Right renal pelvis (tissue), 4 donors: ENCODE measurements at regions not wholly inside any gene's neighbourhood (a gene's known extent, or its start where the extent isn't known, plus 50 kb on each side); places are given as distances from the start of the nearest gene placed in this dataset.

Source experiments
- DNase-seq, 4 donors: peaks; one replicate each; pipeline ENCODE4 v3.0.0-alpha.2; 2013; ENCODE audit warnings: low read depth in 4 of 4, low spot score in 3 of 4, missing footprints in 1 of 4

DNA sequence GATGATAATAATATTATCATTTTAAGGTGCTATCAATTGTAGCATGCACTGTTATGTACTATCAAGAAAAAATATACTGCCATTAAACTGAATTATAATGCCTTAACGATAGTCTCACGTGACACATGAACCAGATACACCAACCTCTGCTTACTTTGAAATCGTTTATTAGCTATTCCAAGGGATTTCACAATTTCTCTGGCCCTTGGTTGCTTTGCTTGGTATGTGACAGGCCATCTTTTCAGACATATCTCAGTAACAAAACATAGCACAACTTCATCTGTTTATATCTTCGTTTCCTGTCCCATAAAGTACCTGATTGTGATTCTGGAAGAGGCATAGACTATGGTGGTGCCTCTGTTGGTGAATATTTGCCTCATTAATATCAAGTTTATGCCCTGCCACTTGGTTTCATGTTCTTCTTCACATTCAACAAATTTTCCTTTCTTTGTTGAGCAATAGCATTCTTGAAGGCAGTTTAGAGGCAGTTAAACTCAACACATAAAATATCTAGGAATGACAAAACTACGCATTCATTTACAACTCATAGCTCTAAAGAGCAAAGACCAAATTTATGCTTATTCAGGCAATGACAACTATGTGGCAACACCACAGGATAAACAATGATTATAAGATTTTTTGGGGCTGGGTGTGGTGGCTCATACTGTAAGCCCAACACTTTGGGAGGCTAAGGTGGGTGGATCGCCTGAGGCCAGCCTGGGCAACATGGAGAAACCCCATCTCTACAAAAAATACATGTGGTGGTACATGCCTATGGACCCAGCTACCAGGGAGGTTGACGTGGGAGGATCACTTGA, 84.3 kb downstream of the MCFD2 start:
- DNase-seq = no peak

DNA sequence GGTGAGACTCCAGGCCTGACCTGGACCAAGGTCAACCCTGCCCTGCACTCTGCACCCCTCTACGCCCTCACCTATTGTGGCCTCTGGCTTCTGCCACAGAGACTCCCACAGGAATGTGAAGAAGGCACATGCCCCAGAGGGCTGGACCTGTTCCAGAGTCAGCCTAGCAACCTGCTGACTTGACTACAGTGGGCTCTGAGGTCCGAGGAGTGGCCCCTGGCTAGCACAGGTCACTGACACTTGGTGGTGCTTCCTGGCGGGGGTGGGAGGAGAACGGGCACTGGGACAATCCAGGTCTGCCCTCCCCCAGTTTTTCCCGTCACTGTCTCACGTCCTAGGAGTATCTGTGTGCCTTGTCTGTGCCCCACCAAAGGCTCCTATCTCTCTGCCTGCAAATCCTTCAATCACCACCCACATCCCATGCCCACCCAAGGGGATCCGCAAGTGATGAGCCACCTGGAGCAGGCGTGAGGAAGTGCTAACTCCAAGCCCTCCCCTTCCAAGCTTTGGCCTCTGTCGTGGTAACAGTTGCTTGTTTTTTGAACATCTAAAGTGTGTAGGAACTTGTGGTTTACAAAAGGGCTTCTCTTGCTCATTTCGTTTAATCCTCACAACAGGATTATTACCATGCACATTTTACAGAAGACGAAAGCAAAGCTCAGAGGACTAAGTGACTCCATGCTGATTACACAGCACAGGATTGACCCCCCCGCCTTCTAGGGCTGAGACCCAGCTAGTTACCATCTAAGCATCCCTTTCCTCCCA, 86.2 kb downstream of the MCFD2 start:
- no peak for DNase-seq

- no peak for DNase-seq
These were observed 86.9 kb downstream of the MCFD2 start for GRCh38 chr2:46828491-46829230.

DNA sequence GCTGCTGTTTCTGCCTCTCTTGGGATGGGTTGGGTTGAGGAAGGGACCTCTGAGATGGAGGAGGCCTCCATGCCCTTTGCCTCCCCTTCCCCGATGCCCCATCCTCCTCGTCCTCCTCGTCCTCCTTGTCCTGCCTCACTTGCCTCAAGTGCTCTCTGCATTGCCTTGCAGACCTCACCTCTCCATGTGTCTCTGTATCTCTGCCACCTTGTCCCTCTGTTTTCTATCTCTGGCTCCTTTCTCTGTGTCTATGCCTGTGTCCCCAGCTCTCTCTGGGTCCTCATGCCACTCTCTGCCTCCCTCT, 87.5 kb downstream of the MCFD2 start:
- no peak for DNase-seq

DNA sequence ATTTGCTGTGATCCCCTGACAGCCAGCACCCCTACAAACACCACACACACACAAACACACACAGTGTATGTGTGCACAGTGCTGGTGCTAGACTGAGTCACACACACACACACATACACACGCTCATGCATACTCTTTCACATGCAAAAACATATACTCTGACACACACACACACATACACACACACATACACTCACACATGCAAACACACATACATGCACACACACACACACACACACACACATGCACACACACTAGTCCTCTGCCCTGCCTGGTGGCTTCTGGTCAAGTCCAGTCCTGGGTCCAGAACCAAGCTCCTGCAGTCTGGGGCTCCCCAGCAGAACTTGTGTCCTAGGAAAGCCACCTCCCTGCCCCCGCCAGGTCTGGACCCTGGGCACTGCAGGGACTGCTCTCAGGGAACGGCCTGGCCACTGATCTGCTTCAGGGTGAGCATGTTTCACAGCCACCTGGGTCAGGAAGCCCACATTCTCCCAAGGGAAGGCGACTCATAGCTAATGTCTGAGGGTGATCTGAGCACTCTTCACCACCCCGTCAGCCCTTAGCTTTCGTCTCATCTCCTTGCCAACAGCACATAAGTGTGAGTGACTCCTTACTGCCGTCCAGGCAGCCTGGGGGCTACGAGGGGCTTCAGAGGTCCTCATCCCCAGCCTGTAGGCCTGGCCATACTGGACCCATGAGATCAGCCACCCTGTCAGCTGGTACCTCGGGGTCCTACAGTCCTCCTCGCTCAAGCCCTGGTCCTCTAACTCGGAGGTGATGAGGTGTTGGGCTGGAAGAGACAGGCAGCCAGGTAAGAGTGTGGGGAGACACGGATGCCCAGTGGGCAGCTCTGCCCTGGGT, 88.1 kb downstream of the MCFD2 start:
- DNase-seq = no peak

DNA sequence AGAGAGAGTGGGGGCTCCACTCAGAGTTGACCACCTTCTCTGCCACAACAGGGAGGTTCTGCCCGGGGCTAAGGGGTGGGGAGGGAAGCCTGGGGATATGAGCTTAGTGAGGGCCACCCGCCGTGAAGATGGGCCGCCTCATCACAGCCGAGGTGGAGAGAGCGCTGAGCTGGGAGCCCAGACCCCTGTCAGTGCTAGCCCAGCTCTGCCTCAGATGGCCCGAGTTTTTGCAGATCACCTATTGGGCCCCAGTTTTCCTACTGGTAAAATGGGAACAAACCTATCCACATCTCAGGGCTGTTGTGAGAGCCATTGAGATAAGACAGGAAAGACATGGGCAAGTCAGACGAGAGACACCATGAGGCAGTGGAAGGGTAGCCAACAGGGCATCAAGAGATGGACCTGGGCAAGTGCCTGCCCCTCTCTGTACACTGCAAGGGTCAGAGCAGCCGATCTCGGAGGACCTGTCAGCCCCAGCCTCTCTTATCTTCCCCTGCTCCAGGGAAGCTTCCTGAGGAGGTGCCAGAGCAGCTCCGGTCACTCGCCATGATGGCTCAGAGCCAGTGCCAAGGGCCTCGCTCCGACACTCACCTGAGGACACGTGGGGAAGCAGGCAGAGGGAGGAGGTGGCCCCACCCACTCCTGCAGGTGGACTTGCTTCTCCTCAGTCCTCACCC, 88.9 kb downstream of the MCFD2 start:
- no peak for DNase-seq

DNA sequence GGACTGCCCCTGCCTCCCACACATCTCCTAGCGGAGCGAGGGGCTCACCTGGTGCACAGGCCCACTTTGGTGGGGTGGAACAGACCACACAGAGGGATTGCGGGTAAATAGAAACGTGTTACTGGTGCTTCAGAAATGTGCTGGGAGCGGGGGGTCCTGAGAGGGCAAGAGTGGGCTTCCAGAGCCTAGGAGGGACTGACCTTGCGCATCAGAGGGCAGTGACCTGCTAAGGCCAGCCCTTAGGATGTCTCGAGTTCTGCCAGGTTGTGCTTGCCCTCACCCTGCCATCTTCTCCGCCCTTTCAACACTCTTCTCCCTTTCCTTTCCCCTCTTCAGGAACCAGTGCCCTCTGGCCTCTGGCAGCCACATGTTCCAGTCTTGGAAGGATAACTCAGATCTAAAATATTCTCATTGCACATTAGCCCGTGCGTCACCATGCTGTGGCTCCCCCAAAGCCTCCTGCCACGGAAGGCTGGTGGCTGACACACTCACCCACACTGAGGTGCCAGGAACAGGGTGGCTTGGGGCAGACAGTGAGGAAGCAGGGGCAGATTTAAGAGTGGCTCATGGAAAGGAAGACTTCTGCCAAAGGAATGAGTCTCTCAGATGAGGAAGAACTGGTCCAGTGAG, 89.6 kb downstream of the MCFD2 start:
- no peak for DNase-seq

DNA sequence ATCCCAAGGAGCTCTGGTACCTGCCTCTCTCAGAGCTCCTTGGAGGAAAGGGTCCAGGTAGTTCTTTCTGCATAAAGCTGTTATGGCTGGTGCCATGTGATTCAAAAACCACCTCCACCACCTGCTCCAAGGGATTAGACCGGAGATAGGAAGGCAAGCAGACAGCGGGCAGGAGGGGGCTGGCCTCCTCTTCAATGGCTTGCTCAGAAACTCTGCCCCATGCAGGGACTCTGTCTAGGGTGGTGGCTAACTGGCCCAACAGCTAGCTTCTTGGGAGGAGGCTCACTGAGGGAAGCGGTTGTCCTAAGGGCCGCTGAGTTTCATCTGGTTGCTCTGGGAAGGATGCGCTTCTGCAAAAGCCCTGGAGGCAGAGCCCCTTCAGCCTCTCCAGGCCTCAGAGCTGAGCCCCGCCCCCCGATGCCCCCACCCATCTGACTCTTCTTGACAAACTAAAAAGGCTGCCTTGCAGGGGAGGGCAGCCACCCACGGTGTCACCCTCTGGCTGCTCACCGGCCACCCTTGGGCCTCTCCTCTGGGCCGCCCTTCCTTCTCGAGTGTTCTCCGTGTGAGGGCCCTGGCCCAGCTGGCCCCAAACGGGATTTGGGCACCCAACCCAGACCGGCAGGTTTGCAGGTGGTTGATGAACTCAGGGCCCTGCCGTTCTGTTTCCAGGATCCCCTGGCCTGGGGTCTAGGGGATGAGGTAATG, 90.2 kb downstream of the MCFD2 start:
- DNase-seq = no peak

DNA sequence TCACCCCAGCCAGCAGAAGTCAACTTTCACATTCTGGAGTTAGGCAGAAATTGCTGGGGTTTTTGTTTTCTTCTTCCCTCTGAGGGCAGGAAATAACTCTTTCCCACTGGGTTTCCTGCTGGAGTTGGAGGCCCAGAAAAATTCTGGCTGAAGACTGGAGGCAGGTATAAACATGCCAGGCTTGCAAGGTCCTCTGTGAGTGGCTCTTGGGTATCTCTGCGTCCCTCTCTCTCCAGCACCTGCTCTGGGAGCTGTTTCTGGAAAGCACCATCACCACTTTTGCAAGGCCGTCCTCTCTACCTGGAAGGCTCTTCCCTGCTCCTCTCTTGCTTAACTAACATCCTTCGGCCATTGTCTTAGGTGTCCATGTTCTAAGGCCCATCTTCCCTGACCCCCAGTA, 91.0 kb downstream of the MCFD2 start:
- DNase-seq = no peak

GRCh38 chr2:46821600-46821999, 94.0 kb downstream of the MCFD2 start:
- no peak for DNase-seq

GRCh38 chr2:46818819-46819218, 96.8 kb downstream of the MCFD2 start:
- no peak for DNase-seq

DNA sequence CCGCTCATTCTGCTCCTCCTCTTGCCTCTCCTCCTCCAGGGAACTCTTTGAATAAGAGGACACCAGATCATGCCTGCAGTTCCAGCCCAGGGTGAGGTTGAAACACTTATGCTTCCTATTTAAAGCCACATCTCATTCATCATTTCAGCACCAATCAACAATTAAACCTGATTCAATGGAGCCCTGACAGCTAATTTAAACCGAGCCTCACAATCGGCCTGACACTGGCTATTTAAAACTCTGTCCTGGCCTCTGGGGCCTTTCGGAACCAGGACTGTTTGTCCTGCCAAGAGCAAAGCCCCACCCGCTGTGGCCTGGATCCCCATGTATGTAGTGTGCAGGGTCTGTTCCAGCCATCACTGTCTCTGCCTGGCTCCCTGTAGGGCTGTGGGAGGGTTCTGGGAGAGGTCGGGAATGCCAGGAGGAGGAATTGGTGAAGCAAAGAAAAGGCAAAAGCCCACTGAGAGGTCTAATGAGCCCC, 97.4 kb downstream of the MCFD2 start:
- no peak for DNase-seq

GRCh38 chr2:46816846-46817726, 98.5 kb downstream of the MCFD2 start:
- no peak for DNase-seq

DNA sequence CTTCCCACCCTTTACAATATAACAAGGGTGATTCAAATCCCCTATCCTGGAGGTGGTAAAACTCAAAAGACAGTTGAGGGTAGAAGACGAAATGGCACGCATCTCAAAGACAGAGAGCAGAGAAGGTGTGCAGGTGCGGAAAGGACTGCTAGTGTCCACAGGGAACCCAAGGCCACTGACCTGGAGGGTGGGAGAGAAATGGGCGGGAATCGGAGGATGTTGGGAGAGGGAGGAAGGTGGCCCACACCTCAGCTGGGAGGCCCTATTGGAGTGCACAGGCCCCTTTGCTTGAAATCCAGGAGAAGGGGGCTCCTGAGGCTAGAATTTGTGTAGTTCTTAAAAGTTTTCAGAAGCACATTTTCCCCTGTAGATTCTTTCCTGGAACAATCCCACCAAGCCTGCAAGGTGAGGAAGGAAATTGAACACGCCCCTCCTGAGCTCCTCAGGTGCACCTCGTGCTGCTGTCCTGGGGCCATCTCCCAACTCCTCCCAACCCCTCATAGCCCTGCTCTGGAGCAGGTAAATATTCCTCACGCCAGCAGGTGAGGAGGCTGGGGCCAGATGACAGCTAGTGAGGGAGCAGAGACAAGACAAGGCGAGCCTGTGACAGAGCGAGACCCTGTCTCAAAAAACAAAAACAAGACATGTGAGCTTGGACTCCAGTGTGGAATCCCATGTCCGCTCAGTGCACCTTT, 99.3 kb downstream of the MCFD2 start:
- DNase-seq = no peak

- DNase-seq = no peak
These were observed 100.3 kb downstream of the MCFD2 start for GRCh38 chr2:46815121-46815802.

GRCh38 chr2:46814160-46814961, 101.2 kb downstream of the MCFD2 start:
- peak; percentile 45 to 53 (median 48) for DNase-seq
